Astrocyte (in vitro differentiated cells and primary cell): ENCODE measurements at regions not wholly inside any gene's neighbourhood (a gene's known extent, or its start where the extent isn't known, plus 50 kb on each side); places are given as distances from the start of the nearest gene placed in this dataset.

Source experiments
- CTCF ChIP-seq: IDR thresholded peaks from 2 replicates; pipeline ENCODE4 v1.5.1; 2011; ENCODE audit warnings: low read depth, mild to moderate bottlenecking, inconsistent platforms, low read length, moderate library complexity; ENCODE audit not compliant: insufficient read depth
- EZH2 ChIP-seq: IDR thresholded peaks from 2 replicates; pipeline ENCODE4 v1.6.1; 2012; ENCODE audit warnings: mild to moderate bottlenecking, low read length, inconsistent platforms; ENCODE audit not compliant: insufficient read depth

GRCh38 chr6:159421586-159421985 lies 252.4 kb downstream of the FNDC1 start:
- no peak for TF ChIP-seq CTCF
- no peak for TF ChIP-seq EZH2
